Endometrial microvascular endothelial cells (primary cell): ENCODE measurements at regions not wholly inside any gene's neighbourhood (a gene's known extent, or its start where the extent isn't known, plus 50 kb on each side); places are given as distances from the start of the nearest gene placed in this dataset.
"Not testable (repeated sequence)": the region's sequence is repeated elsewhere in the genome, so short reads cannot be mapped to it uniquely, and the experiment has no call there.

Experiments
- in situ Hi-C: cut with HindIII; loops from 2 replicates; pipeline ENCODE4 v1.10.0; 2017; ENCODE audit warnings: low sequenced_read_pairs, low pct_unique_long_range_greater_than_20kb; ENCODE audit errors: inconsistent ontology term

DNA sequence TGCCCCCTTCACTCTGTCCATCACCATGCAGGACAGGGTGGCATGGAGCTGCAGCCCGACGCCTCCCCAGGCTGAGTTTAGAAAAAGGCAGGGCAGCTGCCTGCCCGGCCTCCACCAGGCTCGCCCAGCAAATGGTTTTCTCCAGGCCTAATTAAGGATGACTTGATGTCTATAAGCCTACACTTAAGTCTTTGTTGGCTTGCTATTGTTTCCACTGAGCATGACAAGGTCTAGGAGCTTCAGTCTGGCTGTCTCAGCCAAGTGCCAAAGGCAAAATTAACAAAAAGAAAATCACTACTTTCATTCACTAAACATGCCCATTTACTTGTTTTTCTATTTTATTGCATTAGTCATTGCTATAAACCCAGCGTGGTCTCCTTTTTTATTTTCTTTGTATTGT is 372.2 kb downstream of the INSIG2 start:
- in situ Hi-C loops: no loop called here

DNA sequence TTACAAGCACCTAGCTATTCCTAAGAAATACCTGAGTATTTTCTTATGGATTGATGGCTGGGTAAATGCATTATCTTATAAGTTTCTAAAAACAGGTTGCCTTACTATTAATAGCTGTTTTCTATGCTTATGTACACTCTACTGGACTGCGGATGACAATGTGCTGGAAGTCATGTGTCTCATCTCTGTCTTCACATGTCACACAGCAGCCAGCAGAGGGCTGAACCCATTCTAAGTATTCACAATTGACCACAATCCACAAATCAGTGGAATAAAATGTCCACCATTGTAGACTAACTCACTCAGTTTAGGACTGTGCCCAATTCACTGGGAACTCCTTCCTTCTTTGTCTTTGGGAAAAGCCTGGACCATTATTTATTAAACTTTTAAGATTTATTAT is 371.2 kb downstream of the INSIG2 start:
- in situ Hi-C loops: no loop called here

DNA sequence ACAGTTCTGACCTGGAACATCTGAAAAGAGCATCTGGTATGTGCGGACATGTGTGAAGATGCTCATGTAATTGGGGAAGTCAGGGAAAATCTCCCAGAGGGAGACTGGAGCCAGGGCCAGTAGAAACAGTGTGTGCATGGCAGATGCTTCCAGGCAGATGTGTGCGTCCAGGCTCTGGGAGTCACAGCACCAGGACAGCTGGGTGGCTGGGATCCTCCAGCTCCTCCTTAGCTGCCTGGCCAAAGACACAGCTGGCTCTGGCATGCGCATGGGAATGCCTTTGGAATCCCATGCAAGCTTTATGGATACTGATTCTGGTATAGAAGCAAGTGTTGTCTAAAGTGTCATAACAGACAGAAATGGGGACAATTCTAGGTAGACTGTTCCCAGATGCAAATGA is 369.7 kb downstream of the INSIG2 start:
- in situ Hi-C loops: no loop called here

DNA sequence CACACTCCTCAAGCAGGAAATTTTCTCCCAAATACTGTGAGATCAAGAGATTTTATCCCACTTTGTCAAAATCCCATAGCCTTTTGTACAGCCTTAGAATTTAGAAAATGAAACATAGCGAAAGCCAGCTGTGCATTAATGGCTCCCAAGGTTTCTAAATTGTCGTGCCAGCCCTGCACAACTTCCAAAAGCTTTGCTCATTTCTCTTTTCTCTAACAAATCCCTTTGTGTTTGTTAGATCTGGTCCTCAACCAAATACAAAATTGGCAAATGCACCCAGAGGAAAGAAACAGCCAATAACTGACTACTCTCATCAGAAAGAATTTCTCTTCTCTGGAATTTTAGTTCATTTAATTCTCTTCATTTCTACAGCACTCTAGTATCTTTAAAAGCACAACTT is 361.1 kb downstream of the INSIG2 start:
- in situ Hi-C loops: no loop called here

DNA sequence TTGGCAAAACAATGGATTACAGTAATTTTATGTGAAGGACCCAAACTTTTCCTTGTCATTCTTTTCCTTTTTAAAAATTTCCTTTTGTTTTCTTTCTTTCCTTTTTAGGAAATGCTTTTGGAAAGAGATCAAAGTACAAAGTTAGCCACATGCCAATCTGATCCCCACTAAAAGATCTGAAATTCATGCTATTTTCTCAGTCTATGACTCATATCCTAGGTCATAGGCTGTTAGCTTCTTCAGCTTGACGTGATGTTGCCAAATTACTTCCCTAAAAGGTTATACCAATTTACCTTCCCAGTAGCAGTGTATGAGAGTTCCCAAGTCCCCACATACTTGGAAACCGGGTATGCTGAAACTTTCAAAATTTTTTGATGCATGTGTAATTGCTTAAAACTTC is 355.3 kb downstream of the INSIG2 start:
- in situ Hi-C loops: no loop called here

DNA sequence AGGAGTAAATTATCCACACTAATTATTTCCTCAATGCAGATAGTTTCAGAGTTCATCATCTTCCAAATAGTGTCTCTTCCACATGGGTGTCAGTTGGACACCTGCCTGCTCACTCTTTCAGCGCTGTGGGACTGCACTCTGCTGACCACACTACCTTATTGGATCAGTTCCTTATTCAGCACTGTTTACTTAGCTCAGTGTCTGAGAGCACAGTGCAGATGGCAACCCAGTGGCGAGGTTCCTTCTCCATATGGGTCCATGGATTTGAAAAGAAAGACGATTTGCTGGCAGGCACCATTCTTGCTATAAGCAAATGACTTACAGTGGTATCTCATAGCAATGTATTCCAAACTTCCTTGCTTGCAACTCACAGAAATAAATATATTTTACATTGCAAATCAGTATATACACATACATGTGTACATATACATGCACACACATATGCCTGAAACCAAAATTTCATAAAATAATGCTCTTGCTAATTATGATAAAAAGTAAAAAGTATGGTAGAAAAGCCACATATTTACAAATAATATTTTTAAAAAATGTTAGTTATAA is 354.8 kb downstream of the INSIG2 start:
- in situ Hi-C loops: no loop called here

DNA sequence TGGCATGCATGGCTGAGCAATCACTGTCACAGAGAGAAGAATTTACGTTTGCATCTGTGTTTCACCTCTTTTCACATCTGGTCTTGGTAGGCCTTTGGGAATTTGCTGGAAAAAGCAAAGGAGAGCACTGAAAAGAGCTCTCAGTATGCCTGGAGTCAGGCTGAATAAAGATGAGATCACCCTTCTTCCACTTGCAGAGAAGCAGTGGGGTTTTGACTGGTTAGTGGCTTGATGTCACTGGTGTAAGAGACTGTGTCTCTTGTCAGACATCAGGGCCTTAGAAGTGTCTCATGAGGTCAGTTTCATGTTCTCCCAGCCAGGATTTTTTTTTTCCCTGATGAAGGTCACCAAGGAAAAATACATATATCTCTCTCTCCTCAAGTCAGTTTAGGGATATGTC is 353.8 kb downstream of the INSIG2 start:
- in situ Hi-C loops: no loop called here

DNA sequence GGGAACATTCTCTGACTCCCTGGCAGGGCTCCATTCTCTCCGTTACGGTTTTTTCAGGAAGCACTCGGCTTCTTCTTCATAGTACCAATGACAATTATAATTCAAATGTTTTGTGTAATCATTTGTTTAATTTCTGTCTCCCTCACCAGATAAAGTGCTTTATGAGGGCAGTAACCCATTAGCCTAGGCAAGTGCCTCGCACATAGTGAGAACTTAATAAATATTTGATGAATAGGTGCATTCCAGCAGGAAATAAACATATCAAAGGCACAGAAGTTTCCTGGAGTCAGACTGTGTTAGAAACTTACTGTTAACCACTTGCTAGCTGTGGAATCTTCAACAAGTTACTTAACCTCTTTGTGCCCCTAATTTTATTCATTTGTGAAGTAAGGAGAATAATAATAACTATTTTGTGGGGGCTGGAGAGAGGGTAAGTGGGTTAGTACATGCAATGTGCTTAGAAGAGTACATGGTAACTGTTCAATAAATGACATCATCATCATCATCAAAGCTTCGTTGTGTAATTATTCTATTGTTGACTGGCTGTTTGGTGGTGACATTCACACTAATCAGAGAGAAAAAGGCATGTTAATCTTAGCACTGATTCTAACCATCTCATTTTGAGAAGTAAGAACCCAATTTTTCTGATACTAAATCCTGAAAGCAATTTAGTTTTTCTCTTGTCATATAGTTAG is 352.3 kb downstream of the INSIG2 start:
- in situ Hi-C loops: no loop called here

DNA sequence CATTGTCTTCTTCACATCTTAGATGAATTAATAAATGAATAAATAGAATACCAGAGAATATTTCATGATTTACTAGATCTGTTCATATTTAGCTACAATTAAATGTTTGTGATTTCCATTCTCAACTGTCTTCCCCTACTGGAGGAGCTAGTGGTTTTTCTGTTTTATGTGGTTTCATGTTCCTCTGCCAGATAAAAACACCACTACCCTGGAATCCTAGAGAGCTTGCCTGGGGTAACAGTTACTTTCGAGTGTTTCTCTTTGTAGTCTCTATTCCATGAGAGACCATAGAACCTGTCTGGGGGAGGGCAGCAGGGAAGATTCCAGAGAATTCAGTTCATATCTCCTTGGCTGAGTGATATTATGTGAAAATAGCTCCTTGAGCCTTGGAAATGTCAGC is 349.2 kb downstream of the INSIG2 start:
- in situ Hi-C loops: no loop called here

DNA sequence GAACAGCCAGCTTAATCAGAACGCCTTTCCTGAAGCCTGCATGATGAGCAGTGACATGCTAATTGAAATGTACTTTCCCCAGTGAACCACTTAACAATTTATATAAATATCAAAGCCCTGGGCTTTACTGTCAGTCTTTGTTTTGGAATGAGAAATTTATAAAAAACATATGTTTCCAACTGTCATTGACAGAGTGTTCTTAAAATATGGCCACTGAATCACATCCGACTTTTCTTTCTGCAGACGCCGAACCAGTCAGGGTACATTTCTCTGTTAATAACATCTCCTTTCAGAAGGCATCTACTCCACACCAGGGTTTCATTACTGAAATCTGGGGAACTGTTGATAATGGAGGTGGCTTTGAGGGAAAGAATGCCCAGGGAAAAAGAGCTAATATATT is 343.7 kb downstream of the INSIG2 start:
- in situ Hi-C loops: no loop called here

DNA sequence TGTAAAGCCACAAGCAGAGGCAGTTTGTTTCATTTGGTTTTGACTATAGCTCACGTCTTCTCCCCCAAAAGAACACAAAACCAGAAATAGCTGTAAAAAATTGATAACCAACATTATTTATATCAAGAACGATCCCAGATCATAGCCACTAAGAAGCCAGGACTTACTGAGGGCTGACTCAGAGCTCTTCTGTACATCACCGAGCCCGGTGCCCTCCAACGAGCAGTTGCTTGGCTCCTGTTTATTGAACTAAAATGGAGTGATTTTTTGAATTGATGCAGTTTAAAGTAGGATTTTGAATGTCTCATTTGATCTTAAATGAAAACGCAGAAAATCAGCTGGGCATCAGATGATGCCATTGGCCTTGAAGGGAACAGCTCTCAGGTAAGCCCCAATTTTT is 343.3 kb downstream of the INSIG2 start:
- in situ Hi-C loops: no loop called here

DNA sequence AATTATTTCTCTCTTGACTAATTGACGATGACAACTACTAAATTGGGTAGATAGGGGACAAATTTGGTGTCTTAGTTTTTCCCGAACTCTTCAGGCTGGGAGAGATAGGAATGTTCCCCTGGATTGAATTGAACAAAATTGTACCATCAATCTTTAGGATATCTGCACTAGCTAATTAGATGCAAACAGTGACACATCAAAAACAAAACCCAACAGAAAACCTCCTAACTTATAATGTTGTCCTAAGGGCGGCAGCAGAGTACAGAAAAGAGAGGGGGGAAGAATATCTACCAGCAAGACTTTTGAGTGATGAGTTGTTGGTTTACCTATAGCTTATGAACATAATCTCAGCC is 342.9 kb downstream of the INSIG2 start:
- in situ Hi-C loops: no loop called here

DNA sequence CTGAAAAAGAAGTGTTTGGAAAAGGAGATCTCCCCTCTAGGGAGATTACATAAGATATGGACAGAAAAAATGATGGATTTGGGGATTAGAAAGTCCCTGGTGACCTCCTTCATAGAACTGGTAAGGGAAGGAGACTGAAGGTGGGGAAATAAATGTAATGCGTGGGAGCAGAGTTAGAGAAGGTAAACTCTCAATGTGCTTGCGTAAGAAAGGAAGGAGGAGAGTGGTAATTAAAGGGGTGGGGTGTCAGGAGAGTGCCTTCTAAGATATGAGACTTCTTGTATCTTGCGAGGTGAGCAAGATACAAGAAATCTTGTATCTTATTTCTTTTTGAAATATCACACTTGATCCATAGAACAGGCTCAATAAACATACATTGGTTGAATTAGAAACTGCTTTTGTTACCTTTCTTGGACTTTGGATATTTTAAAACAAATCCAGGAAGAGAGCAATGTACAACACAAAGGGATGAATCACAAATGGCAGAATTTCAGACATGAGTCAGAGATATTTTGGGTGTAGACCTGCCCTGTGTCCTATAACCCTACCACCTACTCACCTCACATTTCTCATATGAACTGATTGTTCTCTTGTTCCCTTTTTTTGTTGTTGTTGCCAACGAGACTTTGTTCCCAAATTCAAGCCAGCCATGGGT is 342.4 kb downstream of the INSIG2 start:
- in situ Hi-C loops: no loop called here

DNA sequence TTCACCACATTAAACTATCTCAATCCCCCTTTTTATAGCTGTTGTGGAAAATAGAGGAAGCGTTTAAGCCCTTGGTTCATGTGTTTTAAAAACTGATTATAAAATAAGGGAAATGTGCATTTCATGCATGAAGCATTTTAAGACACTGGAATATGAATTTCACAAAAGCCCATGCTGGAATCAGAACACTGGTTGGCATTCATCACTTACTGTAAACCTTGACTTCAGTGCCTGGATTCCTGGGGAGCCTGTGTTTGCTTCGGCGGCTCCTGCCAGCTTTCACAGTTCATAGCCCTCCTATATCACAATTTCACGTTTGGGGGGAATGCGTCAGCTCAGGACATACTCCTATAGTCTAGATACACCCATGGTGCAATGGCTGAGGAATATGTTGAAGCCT is 336.9 kb downstream of the INSIG2 start:
- in situ Hi-C loops: no loop called here

DNA sequence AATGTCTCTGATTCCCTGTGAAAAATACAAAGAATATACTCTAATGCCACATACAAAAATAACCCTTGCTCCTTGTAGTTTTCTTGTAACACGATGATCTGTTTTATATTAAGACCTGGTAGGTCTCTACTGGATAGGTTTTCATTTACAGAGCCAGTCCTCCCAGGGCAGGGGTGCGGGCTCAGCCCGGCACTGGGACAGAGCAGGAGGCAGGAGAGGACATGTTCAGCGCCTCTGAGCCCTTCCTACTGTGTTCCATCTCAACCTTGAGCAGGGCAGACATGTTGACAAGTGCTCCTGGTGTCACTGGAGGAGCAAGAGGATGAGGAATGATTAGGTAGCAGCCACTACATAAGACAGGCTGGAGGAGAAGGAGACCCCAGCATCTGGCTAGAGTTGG is 335.5 kb downstream of the INSIG2 start:
- in situ Hi-C loops: no loop called here

DNA sequence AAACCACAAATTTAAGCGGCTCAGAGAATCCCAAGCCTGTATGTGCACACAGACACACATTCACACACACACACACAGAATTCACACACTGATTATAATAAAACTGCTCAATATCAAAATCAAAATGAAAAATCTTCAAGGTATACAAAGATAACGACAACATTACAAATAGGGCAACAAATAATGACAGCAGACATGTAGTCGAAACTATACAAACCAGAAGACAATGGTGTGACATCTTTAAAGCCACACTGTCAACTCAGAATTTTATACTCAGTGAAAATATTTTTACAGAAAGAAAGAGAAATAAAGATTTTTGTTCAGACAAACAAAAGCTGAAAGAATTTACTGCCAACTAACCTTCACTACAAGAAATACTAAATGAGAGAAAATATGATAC is 333.4 kb downstream of the INSIG2 start:
- in situ Hi-C loops: no loop called here

DNA sequence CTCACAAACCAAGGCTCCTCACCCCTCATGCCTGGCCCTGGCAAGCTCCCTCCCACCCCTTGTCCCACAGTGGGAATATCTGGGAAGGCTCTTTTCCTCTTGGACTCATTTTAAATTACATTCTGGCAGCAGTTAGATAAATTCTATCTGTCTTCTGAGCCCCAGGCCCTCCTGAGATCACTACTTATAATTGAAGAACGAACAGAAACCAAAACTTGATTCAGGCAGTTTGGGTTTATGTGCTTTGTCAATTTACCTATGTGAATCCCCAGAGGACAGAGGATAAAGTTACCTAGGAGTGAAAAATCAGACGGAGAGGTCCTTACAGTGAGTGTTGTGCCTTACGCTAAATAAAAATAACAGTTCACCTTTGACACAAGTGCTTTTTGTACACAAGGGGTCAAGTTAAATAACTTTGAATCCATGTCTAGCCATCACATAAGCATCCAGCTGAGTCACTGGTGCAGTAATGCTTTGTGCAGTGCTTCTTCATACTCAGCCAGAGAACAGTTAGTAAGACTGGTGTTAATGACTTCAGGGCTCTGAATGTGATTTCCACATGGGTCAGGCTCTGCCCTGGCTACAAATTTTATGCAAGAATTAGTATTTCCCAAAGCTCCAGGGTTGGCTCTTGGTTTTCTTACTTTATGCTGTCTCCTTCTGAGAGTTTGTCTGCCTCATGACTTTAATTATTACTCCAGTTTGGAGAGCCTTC is 329.3 kb downstream of the INSIG2 start:
- in situ Hi-C loops: no loop called here

DNA sequence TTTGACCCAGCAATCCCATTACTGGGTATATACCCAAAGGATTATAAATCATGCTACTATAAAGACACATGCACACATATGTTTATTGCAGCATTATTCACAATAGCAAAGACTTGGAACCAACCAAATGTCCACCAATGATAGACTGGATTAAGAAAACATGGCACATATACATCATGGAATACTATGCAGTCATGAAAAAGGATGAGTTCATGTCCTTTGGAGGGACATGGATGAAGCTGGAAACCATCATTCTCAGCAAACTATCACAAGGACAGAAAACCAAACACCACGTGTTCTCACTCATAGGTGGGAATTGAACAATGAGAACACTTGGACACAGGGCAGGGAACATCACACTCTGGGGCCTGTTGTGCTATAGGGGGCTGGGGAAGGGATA is 326.9 kb downstream of the INSIG2 start:
- in situ Hi-C loops: not testable (repeated sequence)

DNA sequence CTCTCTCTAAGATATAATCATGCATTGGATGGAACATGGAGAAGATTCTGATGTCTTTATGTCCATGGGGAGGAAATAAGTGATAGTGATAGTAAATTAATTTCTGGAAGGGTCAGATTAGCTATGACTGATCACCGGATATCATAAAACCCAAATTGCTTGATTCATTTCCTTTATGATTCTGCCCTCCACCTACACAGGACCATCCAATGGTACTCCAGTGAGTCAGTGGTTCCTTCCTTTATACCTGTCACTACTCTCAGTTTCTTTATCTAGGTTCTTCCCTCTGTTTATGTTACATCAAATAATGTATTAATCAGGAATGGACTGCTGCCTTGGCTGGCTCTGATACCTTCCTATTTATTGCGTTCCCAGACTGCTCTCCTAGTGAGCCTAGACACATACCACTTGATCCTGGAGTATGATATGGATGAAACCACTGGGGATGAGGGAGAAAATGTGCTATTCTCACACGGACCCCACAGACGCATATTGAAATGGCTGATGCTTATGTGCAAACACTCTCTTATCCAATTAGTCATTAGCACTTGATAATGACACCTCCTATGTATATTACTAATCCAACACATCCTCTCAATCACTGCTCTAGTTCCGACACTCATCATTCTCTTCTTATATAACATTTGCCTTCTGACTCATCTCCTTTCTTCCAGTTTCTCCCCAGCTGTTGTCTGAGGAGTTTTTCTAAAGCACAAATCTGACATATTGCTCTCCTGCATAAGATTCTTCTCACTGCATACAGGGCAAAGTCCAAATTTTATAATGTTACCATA is 315.6 kb downstream of the INSIG2 start:
- in situ Hi-C loops: no loop called here
